Neural progenitor cell (in vitro differentiated cells): ENCODE measurements at regions not wholly inside any gene's neighbourhood (a gene's known extent, or its start where the extent isn't known, plus 50 kb on each side); places are given as distances from the start of the nearest gene placed in this dataset.

Experiments used
- CTCF ChIP-seq: fragments of 200-600 bp; sonication (generic); IDR thresholded peaks from 2 replicates; pipeline ENCODE4 v1.5.1; 2017; ENCODE audit warnings: antibody characterized with exemption, mild to moderate bottlenecking
- EZH2 ChIP-seq: fragments of 200-600 bp; sonication (generic); IDR thresholded peaks from 2 replicates; pipeline ENCODE4 v1.6.1; 2017; ENCODE audit warnings: antibody characterized with exemption, mild to moderate bottlenecking, moderate library complexity

GRCh38 chr9:87383344-87384150 lies 114.1 kb upstream of the DAPK1 start:
- TF ChIP-seq CTCF (no peak), EZH2 (no peak)
